Prostate gland (tissue), 2 donors: ENCODE measurements at regions not wholly inside any gene's neighbourhood (a gene's known extent, or its start where the extent isn't known, plus 50 kb on each side); places are given as distances from the start of the nearest gene placed in this dataset.

ENCODE experiments used
- DNase-seq: peaks from one replicate; pipeline ENCODE4 v3.0.0-alpha.2; 2019; ENCODE audit warnings: low spot score
- H3K27ac ChIP-seq, 2 donors: fragments of 200-600 bp; sonication (generic); 2 replicates each; pipeline ENCODE4 v1.5.1; 2017 to 2019
- H3K27me3 ChIP-seq: fragments of 200-600 bp; sonication (generic); replicated peaks from 2 replicates; pipeline ENCODE4 v1.5.1; 2019; ENCODE audit not compliant: insufficient read depth
- H3K36me3 ChIP-seq, 2 donors: fragments of 200-600 bp; sonication (generic); 1 replicate in 1 of 2; 2 replicates in 1 of 2; pipeline versions ENCODE4 v1.5.1 to v1.8.1; 2017 to 2019
- H3K4me1 ChIP-seq: fragments of 200-600 bp; sonication (generic); replicated peaks from 2 replicates; pipeline ENCODE4 v1.5.1; 2019
- H3K4me3 ChIP-seq, 2 donors: fragments of 200-600 bp; sonication (generic); 2 replicates each; pipeline ENCODE4 v1.5.1; 2017 to 2019
- H3K9me3 ChIP-seq: fragments of 200-600 bp; sonication (generic); 2 replicates; pipeline ENCODE4 v1.5.1; 2017
- CTCF ChIP-seq, 4 experiments: fragments of 200-600 bp in 2 of 4; fragments of 450-650 bp in 2 of 4; sonication (generic) in 2 of 4; IDR thresholded peaks; 1 replicate in 3 of 4; 2 replicates in 1 of 4; pipeline ENCODE4 v1.5.1; 2016 to 2019; ENCODE audit warnings: antibody characterized with exemption in 4 of 4, mild to moderate bottlenecking in 2 of 4, moderate library complexity in 2 of 4
- POLR2A ChIP-seq: fragments of 450-650 bp; IDR thresholded peaks from one replicate; pipeline ENCODE4 v1.6.1; 2016; ENCODE audit warnings: antibody characterized with exemption, mild to moderate bottlenecking
- POLR2AphosphoS5 ChIP-seq: sonication (generic); formaldehyde crosslinking; IDR thresholded peaks from one replicate; pipeline ENCODE4 v1.6.1; 2017; ENCODE audit warnings: antibody characterized with exemption
- WGBS: methylation state at CpG from one replicate; pipeline ENCODE4 v1.1.5; 2018; 5-methylcytosine and 5-hydroxymethylcytosine counted together
- intact Hi-C: fragments of 100-400 bp; cut with DNase I; formaldehyde crosslinking; loops from one replicate; pipeline ENCODE4 v1.14.2; 2022

- intact Hi-C loops, result no loop called here
- no peaks in the 10 kb centered on the region for H3K36me3 ChIP-seq
- WGBS, result 60% methylated on average over 4 of the region's 4 CpGs
- no peak for DNase-seq
- no peak overlapping the region for H3K4me3 ChIP-seq
- no peak for TF ChIP-seq POLR2A
- no peak for TF ChIP-seq POLR2AphosphoS5
- no peak for TF ChIP-seq CTCF (IDR thresholded peaks at IDR 0.05)
- peak overlapping the region; percentile 2 to 13 for H3K27ac ChIP-seq
- no peaks in the 10 kb centered on the region for H3K27me3 ChIP-seq
- no peaks in the 10 kb centered on the region for H3K4me1 ChIP-seq
- no peaks in the 10 kb centered on the region for H3K9me3 ChIP-seq
Measured at GRCh38 chr6:21828704-21829103, 235.2 kb downstream of the SOX4 start.

GRCh38 chr6:21829126-21829525 is 235.6 kb downstream of the SOX4 start:
- Histone ChIP-seq H3K27ac (peak overlapping the region; percentile 13), H3K4me1 (no peaks in the 10 kb centered on the region), H3K9me3 (no peaks in the 10 kb centered on the region), H3K36me3 (no peaks in the 10 kb centered on the region), H3K27me3 (no peaks in the 10 kb centered on the region), H3K4me3 (no peak overlapping the region)
- 48% methylated on average over 3 of the region's 3 CpGs for WGBS
- no peak for DNase-seq
- TF ChIP-seq POLR2A (no peak), CTCF (IDR thresholded peaks at IDR 0.05) (no peak), POLR2AphosphoS5 (peak; percentile 57)
- intact Hi-C loops, result no loop called here

DNA sequence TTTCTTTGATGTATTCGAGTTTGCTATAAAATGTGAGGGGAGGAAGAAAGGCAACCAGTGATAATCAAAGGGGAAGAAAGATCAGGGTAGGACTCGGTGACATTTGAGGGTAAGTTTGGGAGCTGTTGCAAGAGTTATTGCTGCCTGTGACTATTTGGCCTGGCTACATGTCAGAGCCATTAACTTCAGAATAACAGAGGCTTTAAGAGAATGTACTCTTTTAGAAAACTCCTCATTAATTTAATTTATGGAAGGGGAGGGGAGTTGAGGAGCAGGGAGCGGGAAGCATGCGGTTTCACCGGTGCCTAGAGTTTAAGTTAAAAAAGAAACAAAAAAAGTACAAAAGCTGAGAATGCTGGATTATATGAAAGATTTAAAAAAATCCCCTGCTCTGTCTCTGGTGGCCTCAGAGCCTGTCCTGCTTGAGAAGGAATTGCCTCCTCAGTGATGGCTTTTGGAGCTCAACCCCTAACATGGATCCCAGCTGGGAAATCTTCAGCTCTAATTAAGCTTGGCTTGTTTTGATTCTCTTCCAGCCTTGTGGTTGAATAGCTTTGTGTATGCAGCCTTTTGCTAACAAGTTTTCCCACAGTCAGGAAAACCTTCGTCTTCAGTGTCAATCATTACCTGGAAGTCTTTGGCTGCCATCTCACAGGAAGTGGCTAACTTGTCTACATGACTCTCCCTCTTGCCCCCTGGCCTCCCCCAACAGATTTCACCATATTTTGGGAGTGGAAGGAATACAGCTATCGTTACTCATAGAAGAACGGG is 238.2 kb downstream of the SOX4 start:
- DNase-seq, result no peak
- Histone ChIP-seq H3K36me3 (no peaks in the 10 kb centered on the region), H3K27me3 (no peaks in the 10 kb centered on the region), H3K4me3 (no peak overlapping the region), H3K4me1 (no peaks in the 10 kb centered on the region), H3K27ac (peak overlapping the region; percentile 12 to 39), H3K9me3 (no peaks in the 10 kb centered on the region)
- 25% methylated on average over 8 of the region's 8 CpGs for WGBS
- TF ChIP-seq POLR2A, result no peak
- TF ChIP-seq CTCF (IDR thresholded peaks at IDR 0.05), result no peak
- no peak for TF ChIP-seq POLR2AphosphoS5
- intact Hi-C loops, result loop anchor here (10.0 kb wide), 1 partner anchor 123 kb away; no protein-coding TSS in a partner anchor

- Histone ChIP-seq H3K27ac (no peak overlapping the region), H3K9me3 (no peaks in the 10 kb centered on the region), H3K27me3 (no peaks in the 10 kb centered on the region), H3K4me3 (no peak overlapping the region), H3K4me1 (no peaks in the 10 kb centered on the region), H3K36me3 (no peaks in the 10 kb centered on the region)
- TF ChIP-seq CTCF (IDR thresholded peaks at IDR 0.05) (no peak), POLR2A (no peak), POLR2AphosphoS5 (no peak)
- DNase-seq, result no peak
- WGBS, result 56% methylated on average over 7 of the region's 7 CpGs
- intact Hi-C loops, result loop anchor here (10.0 kb wide), 1 partner anchor 119 kb away; no protein-coding TSS in a partner anchor
Measured at GRCh38 chr6:21836277-21836676, 242.7 kb downstream of the SOX4 start.
